HepG2 (cell line): ENCODE measurements at regions not wholly inside any gene's neighbourhood (a gene's known extent, or its start where the extent isn't known, plus 50 kb on each side); places are given as distances from the start of the nearest gene placed in this dataset.

Experiments
- ATAC-seq: fragments of 200-7000 bp; cut with Tn5 transposase; 3 replicates; pipeline ENCODE4 v1.9.1; 2020; ENCODE audit warnings: mild to moderate bottlenecking, moderate library complexity
- BruUV-seq: library from RNA; stranded (reverse); fragments of 400-500 nt; replicated peaks from 2 replicates; lab custom pipeline; 2021; lab: Mats Ljungman, UMichigan
- CTCF ChIA-PET: fragments of 300-600 bp; formaldehyde crosslinking; extraction: SDS; loops from one replicate; lab custom pipeline; 2021; ENCODE audit warnings: low total read pairs, inconsistent platforms, low intra/inter-chr PET ratio; lab: Yijun Ruan, JAX
- POLR2A ChIA-PET: fragments of 350-600 bp; sonication (Branson Sonifier 250); formaldehyde crosslinking; loops from one replicate; lab custom pipeline; 2020; ENCODE audit warnings: antibody characterized with exemption, inconsistent platforms; lab: Yijun Ruan, JAX
- DNase-seq: peaks from one replicate; pipeline ENCODE4 v3.0.0-alpha.2; 2015; ENCODE audit warnings: low spot score
- FAIRE-seq: peaks from 3 replicates; lab custom pipeline; 2011; peaks lifted over from hg19 to GRCh38; lab: Jason Lieb, UNC
- H2AFZ ChIP-seq: one replicate; pipeline ENCODE4 v1.6.1; 2011; ENCODE audit warnings: low read length, inconsistent platforms
- H3K27ac ChIP-seq: fragments of 300-600 bp; 3 replicates; pipeline ENCODE4 v1.8.0; 2011; ENCODE audit warnings: mixed run types, mild to moderate bottlenecking, mixed read lengths, low read length, inconsistent platforms; ENCODE audit not compliant: insufficient read depth; ENCODE audit errors: extremely low read length
- H3K27me3 ChIP-seq, 2 experiments: fragments of 200-600 bp in 1 of 2; 2 replicates in 1 of 2; 3 replicates in 1 of 2; pipeline versions ENCODE4 v1.6.0 to v1.8.0; 2011; ENCODE audit warnings: low read length in 2 of 2, mild to moderate bottlenecking in 2 of 2, moderate library complexity in 2 of 2, inconsistent platforms in 1 of 2; ENCODE audit not compliant: insufficient read depth in 2 of 2, control insufficient read depth in 1 of 2
- H3K36me3 ChIP-seq, 2 experiments: fragments of 200-600 bp in 1 of 2; replicated peaks in 1 of 2; 2 replicates in 1 of 2; 3 replicates in 1 of 2; pipeline versions ENCODE4 v1.5.1 to v1.8.0; 2011; ENCODE audit warnings: low read length in 2 of 2, inconsistent platforms in 1 of 2; ENCODE audit not compliant: insufficient read depth in 2 of 2, control insufficient read depth in 1 of 2
- H3K4me1 ChIP-seq: 2 replicates; pipeline ENCODE4 v1.5.1; 2012; ENCODE audit warnings: low read length, inconsistent platforms; ENCODE audit not compliant: insufficient read depth
- H3K4me2 ChIP-seq: 2 replicates; pipeline ENCODE4 v1.6.0; 2011; ENCODE audit warnings: low read depth, low read length, inconsistent platforms
- H3K4me3 ChIP-seq, 3 experiments: fragments of 200-600 bp in 1 of 3; sonication (generic), shearing (Covaris generic) in 1 of 3; replicated peaks in 1 of 3; 2 replicates each; pipeline ENCODE4 v1.5.1; 2011 to 2016; ENCODE audit warnings: low read length in 3 of 3, inconsistent platforms in 2 of 3, low read depth in 2 of 3, mild to moderate bottlenecking in 2 of 3, control low read depth in 1 of 3, mixed read lengths in 1 of 3; ENCODE audit not compliant: insufficient read depth in 1 of 3
- H3K79me2 ChIP-seq: one replicate; pipeline ENCODE4 v1.6.1; 2011; ENCODE audit warnings: low read length, inconsistent platforms; ENCODE audit not compliant: insufficient read depth
- H3K9ac ChIP-seq: 2 replicates; pipeline ENCODE4 v1.6.0; 2011; ENCODE audit warnings: mild to moderate bottlenecking, low read depth, low read length, inconsistent platforms; ENCODE audit not compliant: insufficient read depth
- H3K9me3 ChIP-seq: 2 replicates; pipeline ENCODE4 v1.5.1; 2012; ENCODE audit warnings: mild to moderate bottlenecking, low read length
- H4K20me1 ChIP-seq: 2 replicates; pipeline ENCODE4 v1.6.0; 2011; ENCODE audit warnings: inconsistent platforms, mild to moderate bottlenecking, low read length, moderate library complexity; ENCODE audit not compliant: insufficient read depth
- EED ChIP-seq: sonication (generic); formaldehyde crosslinking; IDR thresholded peaks from 2 replicates; pipeline ENCODE4 v1.5.0; 2020; ENCODE audit warnings: mild to moderate bottlenecking, missing genetic modification reagents
- NR2F2 ChIP-seq: IDR thresholded peaks from 2 replicates; pipeline ENCODE4 v1.6.1; 2012; ENCODE audit warnings: low read depth, inconsistent platforms, borderline replicate concordance
- RELA ChIP-seq: sonication (generic); formaldehyde crosslinking; IDR thresholded peaks from 2 replicates; pipeline ENCODE4 v1.4.0; 2020; ENCODE audit warnings: missing genetic modification reagents
- SP1 ChIP-seq, 2 experiments: fragments of 450-650 bp in 1 of 2; sonication (generic) in 1 of 2; formaldehyde crosslinking in 1 of 2; IDR thresholded peaks; 2 replicates each; pipeline versions ENCODE4 v1.4.0 to v1.6.1; 2016 to 2020; ENCODE audit warnings: missing genetic modification reagents in 1 of 2
- ZFP1 ChIP-seq: IDR thresholded peaks from 2 replicates; pipeline ENCODE4 v1.6.1; 2016
- ZNF207 ChIP-seq: fragments of 450-650 bp; IDR thresholded peaks from 2 replicates; pipeline ENCODE4 v1.6.1; 2016; ENCODE audit warnings: antibody characterized with exemption, borderline replicate concordance
- ZNF251 ChIP-seq: sonication (generic); formaldehyde crosslinking; IDR thresholded peaks from 2 replicates; pipeline ENCODE4 v1.9.0; 2021; ENCODE audit warnings: mild to moderate bottlenecking, missing genetic modification reagents
- ZNF326 ChIP-seq: sonication (generic); formaldehyde crosslinking; IDR thresholded peaks from 2 replicates; pipeline ENCODE4 v1.4.0; 2020; ENCODE audit warnings: missing genetic modification reagents, borderline replicate concordance
- ZNF33B ChIP-seq: sonication (generic); formaldehyde crosslinking; IDR thresholded peaks from 2 replicates; pipeline ENCODE4 v1.5.1; 2020; ENCODE audit warnings: mild to moderate bottlenecking, missing genetic modification reagents
- ZNF367 ChIP-seq: sonication (generic); formaldehyde crosslinking; IDR thresholded peaks from 2 replicates; pipeline ENCODE4 v1.4.0; 2020; ENCODE audit warnings: missing genetic modification reagents, borderline replicate concordance
- ZNF564 ChIP-seq: sonication (generic); formaldehyde crosslinking; IDR thresholded peaks from 2 replicates; pipeline ENCODE4 v1.8.1; 2023; ENCODE audit warnings: mild to moderate bottlenecking, missing genetic modification reagents
- ZNF672 ChIP-seq: sonication (generic); formaldehyde crosslinking; IDR thresholded peaks from 2 replicates; pipeline ENCODE4 v1.8.1; 2022; ENCODE audit warnings: missing genetic modification reagents
- ZNF747 ChIP-seq: sonication (generic); formaldehyde crosslinking; IDR thresholded peaks from 2 replicates; pipeline ENCODE4 v1.8.1; 2023; ENCODE audit warnings: missing genetic modification reagents, mild to moderate bottlenecking, borderline replicate concordance
- ZNF878 ChIP-seq: sonication (generic); formaldehyde crosslinking; IDR thresholded peaks from 2 replicates; pipeline ENCODE4 v1.8.1; 2023; ENCODE audit warnings: mild to moderate bottlenecking, missing genetic modification reagents, moderate library complexity
- WGBS: methylation state at CpG from one replicate; pipeline ENCODE4 v1.1.6; 2017; ENCODE audit warnings: low lambda C conversion rate; 5-methylcytosine and 5-hydroxymethylcytosine counted together
- in situ Hi-C: cut with HindIII; loops from 2 replicates; pipeline ENCODE4 v1.10.0; 2017; ENCODE audit warnings: low pct_unique_long_range_greater_than_20kb; ENCODE audit not compliant: extremely low pct_ligation_motif_present
- intact Hi-C: fragments of 100-400 bp; cut with micrococcal nuclease; formaldehyde crosslinking; loops from one replicate; pipeline ENCODE4 v1.10.0; 2022; ENCODE audit not compliant: unreplicated experiment
- TF ChIP-seq, protein P1 (sequence below), 2 experiments: fragments of 450-650 bp in 1 of 2; sonication (generic) in 1 of 2; formaldehyde crosslinking in 1 of 2; IDR thresholded peaks; 2 replicates each; pipeline versions ENCODE4 v1.6.1 to v1.8.0; 2016 to 2022; ENCODE audit warnings: antibody characterized with exemption in 1 of 2, mild to moderate bottlenecking in 1 of 2, missing genetic modification reagents in 1 of 2

DNA sequence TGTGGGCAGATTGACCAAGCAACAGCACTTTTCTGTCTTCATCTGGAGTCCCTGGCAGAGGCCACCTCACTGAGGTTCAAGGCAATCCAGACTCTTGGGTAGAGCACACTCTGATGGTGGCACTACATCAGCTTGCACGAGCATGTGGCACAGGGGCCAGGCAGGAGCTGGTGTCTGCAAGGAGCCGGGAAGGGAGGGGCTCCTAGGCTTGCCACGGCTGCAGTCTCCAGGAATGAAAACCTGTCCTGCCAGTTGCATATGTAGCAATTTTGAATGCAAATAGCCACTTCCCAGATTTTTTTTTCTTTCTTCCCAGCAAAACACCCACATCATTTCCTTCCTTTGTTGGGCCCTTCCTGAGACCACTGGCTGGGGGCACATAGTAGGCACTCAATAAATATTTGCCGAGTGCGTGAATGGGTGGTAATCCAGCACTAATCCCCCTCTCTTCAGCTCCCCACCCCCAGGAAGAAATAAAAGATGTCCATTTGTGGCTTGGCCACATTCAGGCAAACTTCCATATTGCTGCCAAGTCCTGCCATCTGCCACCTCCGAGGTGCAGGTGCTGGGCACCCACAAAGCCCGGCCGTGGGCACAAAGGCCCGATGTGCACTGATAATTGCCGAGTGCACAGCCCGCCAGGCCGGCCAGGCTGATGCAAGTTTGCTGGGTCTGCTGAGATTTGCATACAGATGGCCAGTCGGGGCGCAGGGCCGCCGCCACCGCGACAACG is 72.4 kb downstream of the MYCN start:
- BruUV-seq = no TSS peak
- Histone ChIP-seq H4K20me1 (no peaks in the 10 kb centered on the region), H3K79me2 (no peaks in the 10 kb centered on the region), H3K4me3 (no peak overlapping the region), H3K36me3 (no peaks in the 10 kb centered on the region), H2AFZ (no peak overlapping the region), H3K4me2 (no peak overlapping the region), H3K27ac (no peak overlapping the region), H3K9me3 (no peaks in the 10 kb centered on the region), H3K27me3 (peaks cover 2 to 12% of the 10 kb centered on the region in 2 experiments; a peak in 3 of 5 replicates), H3K9ac (no peak overlapping the region), H3K4me1 (no peaks in the 10 kb centered on the region)
- CTCF ChIA-PET = no interaction called here
- no peak for ATAC-seq
- no peak for FAIRE-seq
- intact Hi-C loops (no loop called here), in situ Hi-C loops (no loop called here)
- DNase-seq = no peak
- POLR2A ChIA-PET = no interaction called here
- 45% methylated on average over 19 of the region's 19 CpGs for WGBS
- no peak for TF ChIP-seq ZNF33B (CRISPR knock-in tag)
- TF ChIP-seq ZNF564 = no peak
- TF ChIP-seq, protein P1, sequence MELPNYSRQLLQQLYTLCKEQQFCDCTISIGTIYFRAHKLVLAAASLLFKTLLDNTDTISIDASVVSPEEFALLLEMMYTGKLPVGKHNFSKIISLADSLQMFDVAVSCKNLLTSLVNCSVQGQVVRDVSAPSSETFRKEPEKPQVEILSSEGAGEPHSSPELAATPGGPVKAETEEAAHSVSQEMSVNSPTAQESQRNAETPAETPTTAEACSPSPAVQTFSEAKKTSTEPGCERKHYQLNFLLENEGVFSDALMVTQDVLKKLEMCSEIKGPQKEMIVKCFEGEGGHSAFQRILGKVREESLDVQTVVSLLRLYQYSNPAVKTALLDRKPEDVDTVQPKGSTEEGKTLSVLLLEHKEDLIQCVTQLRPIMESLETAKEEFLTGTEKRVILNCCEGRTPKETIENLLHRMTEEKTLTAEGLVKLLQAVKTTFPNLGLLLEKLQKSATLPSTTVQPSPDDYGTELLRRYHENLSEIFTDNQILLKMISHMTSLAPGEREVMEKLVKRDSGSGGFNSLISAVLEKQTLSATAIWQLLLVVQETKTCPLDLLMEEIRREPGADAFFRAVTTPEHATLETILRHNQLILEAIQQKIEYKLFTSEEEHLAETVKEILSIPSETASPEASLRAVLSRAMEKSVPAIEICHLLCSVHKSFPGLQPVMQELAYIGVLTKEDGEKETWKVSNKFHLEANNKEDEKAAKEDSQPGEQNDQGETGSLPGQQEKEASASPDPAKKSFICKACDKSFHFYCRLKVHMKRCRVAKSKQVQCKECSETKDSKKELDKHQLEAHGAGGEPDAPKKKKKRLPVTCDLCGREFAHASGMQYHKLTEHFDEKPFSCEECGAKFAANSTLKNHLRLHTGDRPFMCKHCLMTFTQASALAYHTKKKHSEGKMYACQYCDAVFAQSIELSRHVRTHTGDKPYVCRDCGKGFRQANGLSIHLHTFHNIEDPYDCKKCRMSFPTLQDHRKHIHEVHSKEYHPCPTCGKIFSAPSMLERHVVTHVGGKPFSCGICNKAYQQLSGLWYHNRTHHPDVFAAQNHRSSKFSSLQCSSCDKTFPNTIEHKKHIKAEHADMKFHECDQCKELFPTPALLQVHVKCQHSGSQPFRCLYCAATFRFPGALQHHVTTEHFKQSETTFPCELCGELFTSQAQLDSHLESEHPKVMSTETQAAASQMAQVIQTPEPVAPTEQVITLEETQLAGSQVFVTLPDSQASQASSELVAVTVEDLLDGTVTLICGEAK (IDR thresholded peaks at IDR 0.05) = no peak
- TF ChIP-seq, protein P1 (CRISPR knock-in tag; IDR thresholded peaks at IDR 0.05) = no peak
- no peak for TF ChIP-seq ZNF207
- TF ChIP-seq NR2F2 = no peak
- TF ChIP-seq ZNF326 (CRISPR knock-in tag) = no peak
- TF ChIP-seq SP1 (IDR thresholded peaks at IDR 0.05) = no peak
- no peak for TF ChIP-seq SP1 (CRISPR knock-in tag; IDR thresholded peaks at IDR 0.05)
- TF ChIP-seq EED = no peak
- TF ChIP-seq ZNF747 (CRISPR knock-in tag) = no peak
- no peak for TF ChIP-seq ZNF878
- TF ChIP-seq ZFP1 = no peak
- TF ChIP-seq ZNF367 (CRISPR knock-in tag) = no peak
- TF ChIP-seq ZNF672 (CRISPR knock-in tag) = no peak
- no peak for TF ChIP-seq RELA (CRISPR knock-in tag)
- TF ChIP-seq ZNF251 = no peak
